ENCODE measurements at regions not wholly inside any gene's neighbourhood (a gene's known extent, or its start where the extent isn't known, plus 50 kb on each side); places are given as distances from the start of the nearest gene placed in this dataset.
"Not testable (repeated sequence)": the region's sequence is repeated elsewhere in the genome, so short reads cannot be mapped to it uniquely, and the experiment has no call there.

- no peak for DNase-seq (ENCODE audit: low read depth, low spot score)
- H3K27ac ChIP-seq, result no peak overlapping the region
Measured at GRCh38 chr21:20882462-20883407, 115.5 kb upstream of the NCAM2 start.

GRCh38 chr21:20883408-20883800 is 114.8 kb upstream of the NCAM2 start:
- no peak overlapping the region for H3K27ac ChIP-seq
- DNase-seq (ENCODE audit: low read depth, low spot score), result no peak

DNA sequence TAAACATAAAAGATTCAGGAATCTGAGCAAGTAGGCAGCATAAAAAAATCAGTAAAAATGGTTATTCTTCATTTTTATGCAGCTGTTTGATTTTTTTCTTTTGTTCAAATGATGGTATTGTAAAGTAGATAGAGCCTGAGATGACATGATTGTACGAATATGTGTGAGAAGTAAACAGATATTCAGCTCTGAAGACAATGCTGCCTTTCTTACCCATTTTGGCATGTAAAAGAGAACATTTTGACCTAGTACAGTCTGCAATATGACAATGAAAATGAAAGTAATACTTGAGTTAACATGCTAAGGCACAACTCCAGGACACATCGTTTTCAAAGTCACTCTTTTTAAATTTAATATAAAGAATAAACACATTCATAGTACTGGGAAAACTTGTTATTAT is 95.7 kb upstream of the NCAM2 start:
- DNase-seq (ENCODE audit: low read depth, low spot score), result no peak
- H3K27ac ChIP-seq, result no peak overlapping the region

DNA sequence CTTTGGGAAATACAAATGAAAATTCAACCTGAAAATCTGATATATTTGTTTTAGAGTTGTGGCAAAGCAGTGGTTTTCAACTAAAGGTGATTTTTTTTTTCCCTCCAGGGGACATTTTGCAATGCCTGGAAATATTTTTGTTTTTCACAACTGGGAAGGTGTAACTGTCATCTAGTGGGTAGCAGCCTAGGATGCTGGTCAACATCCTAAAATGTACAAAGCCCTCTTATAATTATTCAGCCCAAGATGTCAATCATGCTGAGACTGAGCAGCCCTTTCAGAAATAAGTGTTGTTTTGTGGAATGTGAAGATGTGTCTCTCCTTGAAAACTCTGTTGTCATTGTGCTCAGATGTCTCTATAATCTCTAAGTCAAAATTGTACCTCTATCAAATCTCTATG is 95.2 kb upstream of the NCAM2 start:
- no peak for DNase-seq (ENCODE audit: low read depth, low spot score)
- H3K27ac ChIP-seq, result no peak overlapping the region

DNA sequence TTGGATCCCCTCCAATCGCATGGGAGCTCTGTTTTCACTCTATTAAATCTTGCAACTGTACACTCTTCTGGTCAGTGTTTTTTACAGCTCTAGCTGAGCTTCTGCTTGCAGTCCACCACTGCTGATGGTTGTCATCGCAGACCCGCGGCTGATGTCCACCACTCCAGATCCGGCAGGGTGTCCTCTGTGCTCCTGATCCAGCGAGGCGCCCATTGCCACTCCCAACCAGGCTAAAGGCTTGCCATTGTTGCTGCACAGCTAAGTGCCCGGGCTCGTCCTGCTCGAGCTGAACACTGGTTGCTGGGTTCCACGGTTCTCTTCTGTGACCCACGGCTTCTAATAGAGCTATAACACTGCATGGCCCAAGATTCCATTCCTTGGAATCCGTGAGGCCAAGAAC is 70.7 kb upstream of the NCAM2 start:
- DNase-seq (ENCODE audit: low read depth, low spot score); H3K27ac ChIP-seq: not testable (repeated sequence)

DNA sequence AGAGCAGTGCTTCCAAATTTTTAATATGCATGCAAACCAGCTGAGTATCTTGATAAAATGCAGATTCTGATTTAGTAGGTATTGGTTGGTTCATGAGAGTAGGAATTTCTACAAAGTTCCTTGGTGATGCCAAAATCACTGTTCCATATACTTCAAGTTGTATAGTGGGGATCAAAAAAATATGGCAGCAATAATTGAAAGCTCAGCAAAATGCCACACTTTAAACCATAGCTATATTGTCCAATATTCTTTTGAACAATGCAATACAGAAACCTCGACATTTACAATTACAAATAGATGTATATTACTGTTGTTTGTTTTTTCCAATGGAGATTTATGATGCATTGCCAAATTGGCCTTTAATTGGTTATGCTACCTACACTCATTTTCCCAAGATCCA is 55.7 kb upstream of the NCAM2 start:
- no peak overlapping the region for H3K27ac ChIP-seq
- DNase-seq (ENCODE audit: low read depth, low spot score), result no peak

GRCh38 chr21:20943561-20943997 is 54.6 kb upstream of the NCAM2 start:
- DNase-seq (ENCODE audit: low read depth, low spot score), result no peak
- no peak overlapping the region for H3K27ac ChIP-seq

DNA sequence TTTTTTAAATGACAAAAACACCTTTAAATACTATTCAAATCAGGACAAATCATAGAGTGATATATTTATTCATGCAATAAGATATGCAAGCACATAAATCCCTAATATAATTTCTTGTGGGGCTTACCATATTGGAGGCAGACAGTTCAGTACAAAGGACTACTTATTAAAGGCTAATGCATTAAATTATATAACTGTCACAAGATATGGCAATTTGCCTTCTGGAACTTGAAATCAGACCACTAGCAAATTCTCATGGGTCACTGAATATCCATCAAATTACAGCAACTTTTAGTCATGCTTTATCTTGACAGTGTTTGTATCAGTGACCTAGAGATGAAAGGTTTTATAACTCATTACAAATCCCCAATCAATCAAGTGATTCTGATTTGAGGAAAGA is 54.1 kb upstream of the NCAM2 start:
- no peak for DNase-seq (ENCODE audit: low read depth, low spot score)
- no peak overlapping the region for H3K27ac ChIP-seq

- no peak overlapping the region for H3K27ac ChIP-seq
- DNase-seq (ENCODE audit: low read depth, low spot score), result no peak
Measured at GRCh38 chr21:20946701-20947100, 51.5 kb upstream of the NCAM2 start.

All from epithelial cell of prostate (primary cell).